Astrocyte (in vitro differentiated cells and primary cell): ENCODE measurements at regions not wholly inside any gene's neighbourhood (a gene's known extent, or its start where the extent isn't known, plus 50 kb on each side); places are given as distances from the start of the nearest gene placed in this dataset.
A peak's percentile ranks its signal among the peaks of the same experiment; 100 is the strongest.

Experiments used
- DNase-seq: peaks from one replicate; pipeline ENCODE4 v3.0.0-alpha.2; 2010; ENCODE audit warnings: low read depth
- FAIRE-seq: peaks from 2 replicates; lab custom pipeline; 2011; peaks lifted over from hg19 to GRCh38; lab: Jason Lieb, UNC
- H2AFZ ChIP-seq: 2 replicates; pipeline ENCODE4 v1.6.0; 2012; ENCODE audit warnings: low read depth, low read length, inconsistent platforms
- H3K27ac ChIP-seq: 2 replicates; pipeline ENCODE4 v1.5.1; 2011; ENCODE audit warnings: low read depth, low read length, inconsistent platforms
- H3K27me3 ChIP-seq: 2 replicates; pipeline ENCODE4 v1.6.0; 2011; ENCODE audit warnings: low read length, inconsistent platforms; ENCODE audit not compliant: insufficient read depth
- H3K36me3 ChIP-seq: 2 replicates; pipeline ENCODE4 v1.5.1; 2011; ENCODE audit warnings: low read length, inconsistent platforms; ENCODE audit not compliant: insufficient read depth
- H3K4me1 ChIP-seq: 2 replicates; pipeline ENCODE4 v1.5.1; 2011; ENCODE audit warnings: low read length, inconsistent platforms; ENCODE audit not compliant: insufficient read depth
- H3K4me2 ChIP-seq: 2 replicates; pipeline ENCODE4 v1.6.0; 2012; ENCODE audit warnings: low read length, inconsistent platforms
- H3K4me3 ChIP-seq: 2 replicates; pipeline ENCODE4 v1.5.1; 2011; ENCODE audit warnings: low read depth, mild to moderate bottlenecking, low read length, inconsistent platforms; ENCODE audit not compliant: insufficient read depth
- H3K79me2 ChIP-seq: 2 replicates; pipeline ENCODE4 v1.6.0; 2012; ENCODE audit warnings: mild to moderate bottlenecking, low read length, inconsistent platforms; ENCODE audit not compliant: insufficient read depth
- H3K9ac ChIP-seq: 2 replicates; pipeline ENCODE4 v1.6.0; 2012; ENCODE audit warnings: mild to moderate bottlenecking, low read length, inconsistent platforms
- H3K9me3 ChIP-seq: 2 replicates; pipeline ENCODE4 v1.5.1; 2012; ENCODE audit warnings: low read depth, mild to moderate bottlenecking, low read length, inconsistent platforms; ENCODE audit not compliant: insufficient read depth
- H4K20me1 ChIP-seq: 2 replicates; pipeline ENCODE4 v1.6.0; 2012; ENCODE audit warnings: low read length, inconsistent platforms; ENCODE audit not compliant: insufficient read depth
- H3K27ac Mint-ChIP-seq: one replicate; pipeline ENCODE4 v1.8.0; 2021; ENCODE audit warnings: mild to moderate bottlenecking, mixed read lengths; ENCODE audit not compliant: unreplicated experiment
- H3K27me3 Mint-ChIP-seq: one replicate; pipeline ENCODE4 v1.8.0; 2021; ENCODE audit warnings: low read depth, mixed read lengths; ENCODE audit not compliant: unreplicated experiment
- H3K36me3 Mint-ChIP-seq: one replicate; pipeline ENCODE4 v1.8.0; 2021; ENCODE audit warnings: low read depth, mixed read lengths; ENCODE audit not compliant: unreplicated experiment
- H3K4me1 Mint-ChIP-seq: one replicate; pipeline ENCODE4 v1.8.0; 2021; ENCODE audit warnings: low read depth, mixed read lengths; ENCODE audit not compliant: unreplicated experiment
- H3K4me3 Mint-ChIP-seq: one replicate; pipeline ENCODE4 v1.8.0; 2021; ENCODE audit warnings: mild to moderate bottlenecking, moderate library complexity, mixed read lengths; ENCODE audit not compliant: unreplicated experiment
- H3K9me3 Mint-ChIP-seq: one replicate; pipeline ENCODE4 v1.8.0; 2021; ENCODE audit warnings: mild to moderate bottlenecking, mixed read lengths; ENCODE audit not compliant: unreplicated experiment
- CTCF ChIP-seq: IDR thresholded peaks from 2 replicates; pipeline ENCODE4 v1.5.1; 2011; ENCODE audit warnings: low read depth, mild to moderate bottlenecking, inconsistent platforms, low read length, moderate library complexity; ENCODE audit not compliant: insufficient read depth
- EZH2 ChIP-seq: IDR thresholded peaks from 2 replicates; pipeline ENCODE4 v1.6.1; 2012; ENCODE audit warnings: mild to moderate bottlenecking, low read length, inconsistent platforms; ENCODE audit not compliant: insufficient read depth

- Mint-ChIP-seq H3K9me3 (peaks cover 6% of the 10 kb centered on the region), H3K36me3 (peaks cover 6% of the 10 kb centered on the region), H3K27ac (no peak overlapping the region), H3K27me3 (peaks cover 11% of the 10 kb centered on the region), H3K4me3 (no peak overlapping the region), H3K4me1 (peaks cover 7% of the 10 kb centered on the region)
- H3K9ac ChIP-seq: no peak overlapping the region
- no peak for DNase-seq
- no peaks in the 10 kb centered on the region for H3K4me1 ChIP-seq
- no peaks in the 10 kb centered on the region for H3K36me3 ChIP-seq
- H3K27me3 ChIP-seq: peaks cover 5% of the 10 kb centered on the region
- no peaks in the 10 kb centered on the region for H3K9me3 ChIP-seq
- no peak overlapping the region for H2AFZ ChIP-seq
- TF ChIP-seq CTCF (no peak), EZH2 (no peak)
- no peak overlapping the region for H3K4me2 ChIP-seq
- H4K20me1 ChIP-seq: no peaks in the 10 kb centered on the region
- H3K79me2 ChIP-seq: no peaks in the 10 kb centered on the region
- FAIRE-seq: no peak
- H3K4me3 ChIP-seq: no peak overlapping the region
- no peak overlapping the region for H3K27ac ChIP-seq
These were observed 213.5 kb upstream of the NRP1 start for GRCh38 chr10:33547976-33548375.

- Mint-ChIP-seq H3K4me1 (peaks cover 7% of the 10 kb centered on the region), H3K4me3 (no peak overlapping the region), H3K36me3 (peaks cover 6% of the 10 kb centered on the region), H3K27ac (no peak overlapping the region), H3K9me3 (peaks cover 6% of the 10 kb centered on the region), H3K27me3 (peaks cover 5% of the 10 kb centered on the region)
- H3K9ac ChIP-seq: no peak overlapping the region
- H3K4me1 ChIP-seq: no peaks in the 10 kb centered on the region
- TF ChIP-seq EZH2: no peak
- no peak for TF ChIP-seq CTCF
- H3K27me3 ChIP-seq: no peaks in the 10 kb centered on the region
- DNase-seq: no peak
- H3K79me2 ChIP-seq: no peaks in the 10 kb centered on the region
- FAIRE-seq: no peak
- H3K9me3 ChIP-seq: no peaks in the 10 kb centered on the region
- H3K4me2 ChIP-seq: no peak overlapping the region
- no peak overlapping the region for H3K4me3 ChIP-seq
- no peak overlapping the region for H3K27ac ChIP-seq
- H4K20me1 ChIP-seq: no peaks in the 10 kb centered on the region
- no peaks in the 10 kb centered on the region for H3K36me3 ChIP-seq
- no peak overlapping the region for H2AFZ ChIP-seq
These were observed 211.6 kb upstream of the NRP1 start for GRCh38 chr10:33546031-33546430.

GRCh38 chr10:33542752-33543505 lies 208.5 kb upstream of the NRP1 start:
- Mint-ChIP-seq H3K27me3 (no peaks in the 10 kb centered on the region), H3K4me1 (no peaks in the 10 kb centered on the region), H3K9me3 (peaks cover 6% of the 10 kb centered on the region), H3K36me3 (peaks cover 6% of the 10 kb centered on the region), H3K4me3 (no peak overlapping the region), H3K27ac (no peak overlapping the region)
- DNase-seq (peak; percentile 14), FAIRE-seq (no peak)
- Histone ChIP-seq H4K20me1 (no peaks in the 10 kb centered on the region), H3K9me3 (no peaks in the 10 kb centered on the region), H3K79me2 (no peaks in the 10 kb centered on the region), H3K27me3 (no peaks in the 10 kb centered on the region), H3K36me3 (no peaks in the 10 kb centered on the region), H2AFZ (no peak overlapping the region), H3K4me2 (no peak overlapping the region), H3K9ac (no peak overlapping the region), H3K27ac (no peak overlapping the region), H3K4me3 (no peak overlapping the region), H3K4me1 (no peaks in the 10 kb centered on the region)
- no peak for TF ChIP-seq EZH2
- TF ChIP-seq CTCF: no peak
